GM19328 (cell line): ENCODE measurements at regions not wholly inside any gene's neighbourhood (a gene's known extent, or its start where the extent isn't known, plus 50 kb on each side); places are given as distances from the start of the nearest gene placed in this dataset.
A peak's percentile ranks its signal among the peaks of the same experiment; 100 is the strongest.

ENCODE experiments used
- ATAC-seq: cut with Tn5 transposase; IDR thresholded peaks from one replicate; pipeline ENCODE4 v1.9.1; 2021; ENCODE audit warnings: mild to moderate bottlenecking, moderate library complexity; ENCODE audit not compliant: unreplicated experiment

DNA sequence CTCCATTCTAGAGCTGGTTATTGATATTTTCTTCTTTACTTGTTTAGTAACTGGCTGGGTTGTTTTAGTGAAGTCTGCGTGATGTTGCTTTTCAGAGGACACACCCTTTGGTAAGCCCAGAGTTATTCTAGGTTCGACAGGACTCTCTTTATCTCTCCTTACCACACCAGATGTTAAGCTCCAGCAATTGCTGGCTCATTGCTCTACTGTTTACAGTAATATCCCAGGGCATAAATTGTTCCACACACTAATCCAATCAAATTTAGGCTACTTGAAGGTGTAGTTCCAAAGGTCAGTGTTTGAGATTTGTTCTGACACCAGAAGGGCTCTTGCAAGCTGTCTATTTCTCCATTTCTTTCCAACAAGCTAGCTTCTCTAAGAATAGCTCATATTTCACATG, 506.6 kb downstream of the NR4A2 start:
- no peak for ATAC-seq

DNA sequence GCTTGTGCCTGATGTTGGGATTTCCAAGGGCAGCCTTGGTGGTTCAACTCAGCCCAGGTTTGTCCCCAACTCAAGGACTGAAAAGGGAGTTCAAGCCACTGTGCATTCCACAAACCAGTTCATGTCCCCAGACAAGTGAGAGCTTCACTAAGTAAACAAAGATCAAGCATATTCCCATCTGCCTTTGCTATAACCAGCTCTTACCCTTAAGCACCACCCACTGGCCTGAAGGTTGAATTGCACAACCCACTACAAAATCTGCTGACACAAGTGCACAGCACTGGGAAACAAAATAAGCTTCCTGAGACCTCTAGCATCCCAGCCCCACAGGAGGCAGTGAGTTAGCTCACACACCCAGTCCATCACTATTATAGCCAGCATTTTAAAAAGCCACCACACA, 516.7 kb downstream of the NR4A2 start:
- peak; percentile 81 for ATAC-seq

DNA sequence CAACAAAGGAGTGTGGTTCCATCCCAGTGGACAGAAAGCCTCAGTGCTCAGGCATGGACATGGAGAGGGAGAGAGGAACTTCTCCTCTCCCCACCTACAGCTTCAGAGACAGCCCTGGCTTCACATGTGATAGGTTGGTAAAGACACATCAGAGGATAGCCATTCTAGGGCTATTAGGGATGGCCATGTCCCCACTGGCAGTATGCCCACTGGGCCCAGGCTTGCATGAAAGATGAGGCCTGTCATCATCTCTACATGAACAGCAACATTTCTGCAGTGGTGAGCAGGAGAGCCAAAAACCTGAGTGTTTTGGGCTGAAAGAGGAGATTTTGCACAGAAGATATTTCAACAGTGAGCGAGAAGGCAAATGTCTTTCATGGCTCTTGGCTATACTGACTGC, 517.2 kb downstream of the NR4A2 start:
- ATAC-seq, result no peak

DNA sequence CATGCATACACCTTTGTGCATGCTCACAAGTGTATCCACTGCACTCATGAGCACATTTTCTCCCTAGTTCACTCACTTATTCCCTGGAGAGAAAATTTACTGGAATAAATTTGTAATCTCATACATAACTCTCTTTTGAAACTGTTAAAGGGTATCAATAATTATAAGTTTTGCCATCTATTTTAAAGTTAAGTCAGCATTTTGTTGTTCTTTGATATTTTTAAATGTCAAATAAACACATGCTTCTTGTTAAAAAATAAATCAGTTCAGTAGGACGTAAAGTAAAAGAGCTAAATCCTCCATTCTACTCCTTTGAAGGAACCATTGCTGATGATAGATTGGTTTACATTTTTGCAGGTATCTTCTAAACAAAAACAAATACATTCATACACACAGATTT, 522.1 kb downstream of the NR4A2 start:
- ATAC-seq, result no peak

DNA sequence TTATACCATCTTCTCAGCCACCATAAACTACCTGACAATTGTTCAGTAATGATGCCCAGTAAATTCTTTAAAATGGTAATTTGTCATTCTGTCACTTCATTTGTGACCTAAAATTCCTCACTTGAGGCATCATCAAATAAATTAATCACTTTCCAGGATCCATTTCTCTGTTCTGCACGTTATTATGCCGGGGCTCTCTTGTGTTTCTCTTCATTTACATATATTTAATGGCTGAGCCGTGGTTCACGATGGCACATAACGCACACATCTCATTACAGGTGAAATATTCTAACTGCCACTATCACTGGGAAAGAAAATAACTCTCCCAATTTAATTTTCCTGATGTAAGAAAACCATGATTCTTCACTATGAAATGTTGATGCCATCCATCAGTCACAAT, 529.6 kb downstream of the NR4A2 start:
- no peak for ATAC-seq

DNA sequence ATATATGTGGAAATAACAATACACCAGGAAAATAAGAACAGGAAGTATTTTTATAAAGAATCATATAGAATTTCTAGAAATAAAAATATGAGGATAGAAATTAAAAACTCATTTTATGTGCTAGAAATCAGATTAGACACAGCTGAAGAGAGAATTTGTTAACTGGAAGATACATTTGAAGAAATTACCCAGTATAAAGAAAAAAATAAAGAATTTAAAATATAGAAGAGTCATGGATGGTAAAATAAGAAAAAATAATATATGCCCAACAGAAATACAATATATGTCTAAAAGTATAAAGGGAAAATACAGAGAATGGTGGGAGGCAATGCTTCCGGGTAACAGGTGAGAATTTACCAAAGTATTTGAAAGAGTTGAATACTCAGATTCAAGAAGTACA, 539.9 kb downstream of the NR4A2 start:
- no peak for ATAC-seq

DNA sequence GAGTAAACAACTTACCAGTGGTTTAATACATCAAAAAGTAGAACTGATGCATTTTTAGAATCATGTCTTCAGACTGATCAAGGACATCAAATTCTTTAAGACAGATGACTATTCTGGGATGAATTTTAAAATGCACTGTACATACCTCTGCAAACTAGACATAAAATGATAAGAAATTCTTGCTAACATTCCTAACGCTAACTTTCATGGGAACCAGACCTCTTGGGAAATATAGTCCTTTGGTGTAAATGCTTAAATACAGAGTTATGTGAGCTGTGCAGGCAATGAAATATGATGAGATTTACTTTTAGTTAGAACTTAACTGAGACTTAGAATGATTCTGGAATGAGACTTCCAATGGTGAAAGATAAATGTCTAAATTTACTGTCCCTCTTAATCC, 562.0 kb downstream of the NR4A2 start:
- ATAC-seq, result no peak

DNA sequence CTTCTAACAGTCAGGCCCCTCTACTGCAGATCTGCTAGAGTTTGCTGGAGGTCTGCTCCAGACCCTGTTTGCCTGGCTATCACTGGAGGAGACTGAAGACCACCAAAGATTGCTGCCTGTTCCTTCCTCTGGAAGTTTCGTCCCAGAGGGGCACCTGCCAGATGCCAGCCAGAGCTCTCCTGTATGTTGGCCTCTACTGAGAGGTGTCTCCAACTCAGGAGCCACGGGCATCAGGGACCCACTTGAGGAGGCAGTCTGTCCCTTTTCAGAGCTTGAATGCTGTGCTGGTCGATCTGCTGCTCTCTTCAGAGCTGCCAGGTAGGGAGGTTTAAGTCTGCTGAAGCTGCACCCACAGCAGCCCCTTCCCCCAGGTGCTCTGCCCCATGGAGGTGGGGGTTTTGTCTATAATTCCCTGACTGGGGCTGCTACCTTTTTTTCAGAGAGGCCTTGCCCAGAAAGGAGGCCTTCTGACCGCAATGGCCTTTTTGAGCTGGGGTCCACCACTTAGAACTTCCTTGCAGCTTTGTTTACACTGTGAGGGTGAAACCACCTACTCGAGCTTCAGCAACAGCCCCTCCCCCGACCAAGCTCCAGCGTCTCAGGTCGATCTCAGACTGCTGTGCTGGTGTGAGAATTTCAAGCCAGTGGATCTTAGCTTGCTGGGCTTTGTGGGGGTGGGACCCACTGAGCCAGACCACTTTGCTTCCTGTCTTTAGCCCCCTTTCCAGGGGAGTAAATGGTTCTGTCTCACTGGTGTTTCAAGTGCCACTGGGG, 566.0 kb downstream of the NR4A2 start:
- ATAC-seq, result no peak

DNA sequence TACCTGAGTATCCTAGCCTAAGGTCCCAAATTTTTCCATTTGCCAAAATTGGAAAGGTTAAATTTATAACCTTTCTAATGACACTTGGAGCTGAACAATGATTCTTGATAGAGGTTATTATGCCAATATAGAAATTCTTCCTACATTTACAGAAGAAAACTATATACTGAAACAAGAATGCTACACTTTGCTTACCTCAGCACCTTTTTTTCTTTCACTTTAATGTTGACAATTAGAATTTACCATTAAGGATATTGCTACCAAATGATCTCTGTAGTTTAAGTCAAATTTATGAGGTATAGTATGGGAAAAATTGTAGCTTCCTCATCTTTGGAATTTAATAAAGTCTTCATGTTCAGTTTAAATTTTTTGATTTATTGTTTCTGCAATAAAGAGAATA, 577.0 kb downstream of the NR4A2 start:
- no peak for ATAC-seq

DNA sequence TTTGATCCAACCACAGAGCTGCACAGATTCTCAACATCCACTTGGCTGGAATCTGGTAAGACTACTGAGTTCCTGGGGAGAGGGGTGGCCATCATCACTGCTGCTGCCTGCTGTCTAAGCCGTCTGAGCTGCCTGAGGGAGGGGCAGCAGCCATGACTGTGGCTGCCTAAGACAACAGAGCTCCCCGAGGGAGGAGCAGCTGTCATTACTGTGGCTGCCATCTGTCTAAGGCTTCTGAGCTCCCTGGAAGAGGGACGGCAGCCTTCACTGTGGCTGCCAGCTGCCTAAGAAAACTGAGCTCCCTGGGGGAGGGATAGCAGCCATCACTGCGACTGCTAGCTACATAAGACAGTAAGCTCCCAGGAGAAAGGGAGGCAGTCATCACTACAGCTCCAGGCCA, 584.4 kb downstream of the NR4A2 start:
- no peak for ATAC-seq

DNA sequence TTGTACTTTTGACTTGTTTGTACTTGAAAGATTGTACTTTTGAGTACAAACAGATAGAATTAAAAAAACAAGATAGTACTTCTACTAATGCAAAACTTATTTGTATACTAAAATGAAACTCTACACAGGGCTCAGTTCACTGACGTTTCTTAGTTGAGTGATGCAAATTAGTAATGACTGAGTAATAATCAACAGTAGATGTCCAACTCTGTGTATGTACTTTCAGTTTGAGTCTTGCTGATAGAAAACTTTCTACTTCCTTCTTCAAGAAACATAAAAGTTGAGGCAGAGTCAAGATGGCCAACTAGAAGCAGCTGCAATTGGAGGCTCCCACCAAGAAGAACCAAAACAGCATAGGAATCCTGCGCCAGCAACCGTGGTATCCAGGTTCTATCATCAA, 585.0 kb downstream of the NR4A2 start:
- ATAC-seq, result no peak

DNA sequence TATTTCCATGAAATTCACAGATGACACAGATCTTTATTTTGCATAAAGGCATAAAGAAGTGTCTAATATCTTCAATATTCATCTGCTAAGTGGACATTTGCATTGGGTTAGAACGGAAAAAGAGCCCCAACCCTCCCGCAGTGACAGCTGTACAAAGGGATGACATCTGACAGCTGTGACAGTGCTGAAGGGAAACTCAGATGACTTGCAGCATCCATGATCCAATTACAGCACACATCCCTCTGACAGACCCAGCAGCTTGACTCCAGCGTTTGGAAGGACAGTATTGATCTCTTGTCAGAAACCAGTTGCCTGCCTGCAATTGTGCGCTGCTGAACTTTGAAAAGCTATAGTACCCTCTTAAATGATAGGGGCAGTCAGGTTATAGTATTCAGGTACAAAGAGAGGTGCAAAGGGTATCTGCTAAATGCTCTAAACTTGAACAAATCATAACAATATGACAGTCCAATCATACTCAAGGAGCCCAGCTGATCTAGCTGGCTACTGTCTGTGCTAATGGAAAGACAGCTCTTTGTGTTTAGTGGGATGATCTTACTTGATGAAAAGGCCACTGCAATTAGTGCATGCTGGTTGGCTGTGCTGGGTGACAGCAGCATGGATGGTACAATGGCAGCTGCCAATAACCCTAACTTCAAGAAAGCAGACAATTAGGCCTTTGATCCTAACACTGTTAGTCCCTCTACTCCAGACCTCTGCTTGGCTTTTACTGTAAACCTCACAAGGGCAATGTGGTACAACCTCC, 599.2 kb downstream of the NR4A2 start:
- no peak for ATAC-seq

DNA sequence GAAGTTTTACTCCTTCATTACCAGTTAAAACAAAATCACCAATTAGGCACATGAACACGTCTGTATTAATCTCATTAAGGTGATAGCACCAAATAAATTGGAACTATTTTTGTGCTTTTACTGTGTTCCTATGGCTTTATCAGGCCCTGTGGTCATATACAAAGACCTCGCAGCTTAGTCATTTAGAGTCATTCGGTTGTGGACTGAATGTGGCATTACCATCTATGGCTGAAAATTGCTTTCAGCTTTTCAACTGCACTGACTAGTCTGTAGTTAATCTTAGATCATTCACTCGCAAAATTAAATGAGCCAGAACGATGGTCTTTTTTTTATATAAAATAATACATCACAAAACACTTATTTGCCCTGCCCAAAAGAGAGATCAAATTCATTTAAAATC, 601.7 kb downstream of the NR4A2 start:
- no peak for ATAC-seq

DNA sequence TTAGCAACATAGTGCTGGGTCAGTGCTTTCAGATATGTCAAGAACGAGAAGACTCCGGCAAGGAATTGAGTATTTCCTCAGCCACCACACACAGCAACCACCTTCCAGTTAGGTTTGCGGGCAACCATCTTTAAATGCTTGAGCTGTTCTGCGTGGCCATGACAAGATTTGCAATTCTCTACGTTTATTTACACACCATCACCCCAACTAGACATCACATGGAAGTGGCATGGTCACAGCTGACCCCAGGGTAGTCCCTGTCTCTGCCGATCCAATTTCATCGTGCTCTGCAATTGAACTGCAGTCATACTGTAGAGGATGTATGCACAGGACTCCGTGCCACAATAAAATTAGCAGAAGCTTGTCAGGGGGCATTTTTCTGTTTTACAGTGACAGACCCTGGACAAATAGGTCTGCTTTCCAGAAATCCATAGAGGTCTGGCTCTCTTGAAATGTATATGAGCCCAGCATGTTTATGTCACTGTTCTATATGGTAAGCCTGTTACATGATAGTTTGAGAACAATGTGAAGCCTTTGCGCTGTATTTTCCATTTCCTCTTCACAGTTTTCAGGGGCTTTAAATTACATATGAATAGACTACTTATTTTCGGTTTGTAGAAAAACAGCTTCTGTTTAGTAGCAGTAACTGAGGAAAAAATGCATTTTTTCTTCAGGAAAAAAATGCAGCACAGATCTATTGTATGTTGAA, 605.2 kb downstream of the NR4A2 start:
- no peak for ATAC-seq

DNA sequence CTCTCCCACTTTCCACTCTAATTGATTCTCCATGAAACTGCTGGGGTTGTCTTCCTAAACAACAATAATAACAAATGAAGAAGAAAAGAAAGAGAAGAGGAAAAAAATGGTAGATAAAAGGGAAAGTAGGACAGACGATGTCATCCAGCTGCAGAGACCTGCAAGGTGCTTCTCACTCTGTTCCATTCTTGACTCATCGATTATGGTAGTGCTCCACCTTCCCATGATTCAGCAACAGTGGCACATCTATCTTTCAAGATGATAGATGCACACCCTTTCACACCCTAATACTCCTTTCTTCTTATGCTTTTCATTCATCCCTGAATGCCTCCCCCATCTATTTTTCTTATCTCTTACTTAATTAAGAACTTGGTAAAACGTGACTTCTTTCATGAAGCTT, 610.2 kb downstream of the NR4A2 start:
- no peak for ATAC-seq

DNA sequence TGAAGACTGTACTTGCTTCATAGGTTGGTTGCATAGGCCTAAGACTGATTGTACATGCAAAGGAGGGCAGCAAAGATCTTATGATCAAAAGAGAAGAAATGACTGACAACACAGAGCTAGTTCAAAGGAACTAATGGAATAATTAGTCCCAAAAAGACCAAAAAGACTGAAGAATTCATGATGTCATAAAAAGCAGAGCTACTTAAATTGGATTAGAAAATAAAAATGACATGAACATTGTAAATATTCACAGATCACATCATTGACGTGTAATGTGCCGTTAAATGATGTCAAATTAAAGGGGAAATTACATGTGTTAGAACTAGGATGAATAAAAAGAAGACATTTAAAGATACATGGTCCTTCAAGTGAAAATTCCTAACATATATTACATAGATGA, 616.8 kb downstream of the NR4A2 start:
- ATAC-seq, result no peak

DNA sequence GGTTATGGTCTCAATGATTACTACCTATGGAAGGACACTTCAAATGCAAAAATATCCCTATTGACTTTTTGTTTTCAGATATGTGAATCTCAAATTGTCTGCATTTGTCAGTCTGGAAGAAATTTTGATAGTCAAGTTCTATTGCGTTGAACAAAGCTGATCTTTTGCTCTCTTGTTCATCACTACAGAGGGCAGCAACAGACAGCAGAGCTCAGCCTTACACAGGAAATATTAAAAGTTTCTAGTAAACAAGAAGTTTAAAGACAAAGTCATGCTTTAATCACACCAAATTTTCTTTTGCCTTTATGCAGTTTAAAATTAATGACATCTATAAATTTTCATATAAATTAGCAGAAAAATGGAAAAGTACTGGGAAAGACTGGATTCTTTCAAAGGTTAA, 617.5 kb downstream of the NR4A2 start:
- ATAC-seq, result no peak

DNA sequence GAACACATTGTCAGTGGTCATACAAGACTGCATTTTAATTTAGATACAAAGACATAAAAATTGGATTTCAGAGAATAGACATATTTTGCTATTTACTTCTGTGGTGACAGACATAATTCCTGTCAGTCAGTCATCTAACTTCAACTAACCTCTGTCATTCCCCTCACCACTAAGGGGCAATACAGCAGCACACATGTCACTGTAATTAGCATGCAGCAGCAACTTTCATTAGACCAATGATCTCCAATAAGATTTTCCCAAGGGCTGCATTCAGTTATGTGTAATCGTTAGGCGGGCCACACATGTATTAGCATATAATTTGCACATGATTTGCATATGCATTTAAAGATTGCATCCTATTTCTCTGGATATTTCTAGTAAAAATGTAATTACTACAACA, 624.5 kb downstream of the NR4A2 start:
- no peak for ATAC-seq

DNA sequence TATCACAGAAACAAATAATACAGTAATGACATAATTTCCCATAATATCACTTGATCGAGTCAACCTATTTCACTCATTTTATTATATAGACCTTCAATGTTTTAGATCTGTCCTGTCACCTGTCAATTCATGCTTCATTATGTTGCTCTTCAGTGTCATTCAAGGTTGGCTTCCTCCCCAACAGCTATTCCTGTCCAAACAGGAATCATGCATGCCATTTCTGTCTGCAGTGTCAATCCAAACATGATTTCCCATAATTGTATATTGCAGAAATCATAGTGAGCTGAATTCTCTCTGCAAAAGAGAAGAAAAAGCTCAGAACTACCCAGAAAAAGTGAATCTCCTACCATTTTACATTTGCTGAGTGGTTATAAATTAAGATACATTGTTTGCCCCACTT, 628.6 kb downstream of the NR4A2 start:
- ATAC-seq, result no peak

DNA sequence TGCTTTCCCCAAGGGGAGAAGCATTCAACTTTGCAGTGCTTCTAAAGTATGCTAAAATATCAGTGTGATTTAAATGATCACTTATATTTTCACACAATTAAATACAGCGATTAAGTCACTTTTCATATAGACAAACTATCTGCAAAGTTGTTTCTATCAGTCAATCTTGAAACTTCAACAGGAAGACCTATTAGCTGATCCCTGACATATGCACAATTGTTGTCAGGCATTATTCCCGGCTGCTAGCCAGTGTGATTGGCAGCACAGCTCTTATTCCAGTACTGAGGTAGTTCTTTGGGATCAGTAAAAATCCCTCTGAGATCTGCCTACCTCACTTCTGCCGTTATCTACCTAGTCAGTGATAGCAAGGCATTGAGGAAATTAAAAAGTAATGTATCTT, 629.5 kb downstream of the NR4A2 start:
- no peak for ATAC-seq

DNA sequence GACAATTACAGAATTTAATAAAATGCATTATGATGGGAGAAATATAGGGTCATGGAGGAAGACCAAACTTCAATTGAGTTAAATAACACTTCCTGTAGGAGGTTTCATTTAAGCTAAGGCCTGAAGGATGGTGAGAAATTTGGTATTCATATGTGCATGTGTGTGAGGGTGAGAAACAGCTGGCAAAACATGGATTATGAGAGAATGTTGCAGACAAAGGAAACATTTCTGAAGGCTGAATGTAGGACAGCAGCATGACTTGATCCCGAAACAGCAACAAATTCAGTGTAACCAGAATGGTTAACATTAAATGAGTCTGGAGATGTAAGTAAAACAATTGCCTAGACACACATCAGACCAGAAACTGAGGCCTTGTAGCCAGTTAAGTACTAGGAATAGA, 630.8 kb downstream of the NR4A2 start:
- no peak for ATAC-seq

DNA sequence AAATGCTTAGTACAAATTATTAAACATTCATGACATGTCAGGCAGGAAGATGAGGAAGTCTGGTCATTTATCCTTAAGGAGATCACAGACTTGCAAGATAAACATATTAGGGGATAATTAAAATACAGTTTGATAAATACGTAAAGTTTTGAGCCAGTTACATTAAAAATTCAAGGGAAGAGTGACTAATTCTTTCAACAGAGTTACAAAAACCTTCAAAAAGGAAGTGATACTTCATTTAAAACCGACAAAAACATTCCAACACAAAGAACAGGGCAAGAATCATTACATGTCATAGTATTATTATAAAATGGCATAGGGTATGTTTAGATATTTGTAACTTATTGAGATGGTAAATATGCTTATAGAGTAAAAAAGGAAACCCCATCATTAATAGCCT, 636.0 kb downstream of the NR4A2 start:
- ATAC-seq, result no peak
